ELR (cell line): ENCODE measurements at regions not wholly inside any gene's neighbourhood (a gene's known extent, or its start where the extent isn't known, plus 50 kb on each side); places are given as distances from the start of the nearest gene placed in this dataset.
"Not testable (repeated sequence)": the region's sequence is repeated elsewhere in the genome, so short reads cannot be mapped to it uniquely, and the experiment has no call there.

Experiments
- DNase-seq: peaks from one replicate; pipeline ENCODE4 v3.0.0-alpha.2; 2015; ENCODE audit warnings: low read depth

- DNase-seq, result no peak
Measured at GRCh38 chr2:38243186-38243880, 133.7 kb downstream of the ATL2 start.

GRCh38 chr2:38239452-38239851 lies 137.6 kb downstream of the ATL2 start:
- no peak for DNase-seq

- not testable (repeated sequence) for DNase-seq
Measured at GRCh38 chr2:38238705-38239104, 138.4 kb downstream of the ATL2 start.

- DNase-seq, result no peak
Measured at GRCh38 chr2:38237311-38237710, 139.8 kb downstream of the ATL2 start.

GRCh38 chr2:38233231-38233983 lies 143.7 kb downstream of the ATL2 start:
- DNase-seq, result peak; percentile 78

- no peak for DNase-seq
Measured at GRCh38 chr2:38232454-38232853, 144.6 kb downstream of the ATL2 start.

GRCh38 chr2:38230756-38231155 lies 146.3 kb downstream of the ATL2 start:
- no peak for DNase-seq

GRCh38 chr2:38228753-38229152 lies 148.3 kb downstream of the ATL2 start:
- DNase-seq, result no peak

GRCh38 chr2:38224821-38225437 lies 149.0 kb upstream of the CYP1B1 start:
- no peak for DNase-seq

GRCh38 chr2:38224181-38224580 lies 148.2 kb upstream of the CYP1B1 start:
- DNase-seq, result no peak

GRCh38 chr2:38223256-38223655 lies 147.3 kb upstream of the CYP1B1 start:
- DNase-seq, result no peak

GRCh38 chr2:38220164-38220563 lies 144.2 kb upstream of the CYP1B1 start:
- no peak for DNase-seq

GRCh38 chr2:38218995-38219394 lies 143.0 kb upstream of the CYP1B1 start:
- no peak for DNase-seq

GRCh38 chr2:38218591-38218991 lies 142.6 kb upstream of the CYP1B1 start:
- DNase-seq, result no peak

GRCh38 chr2:38217401-38218188 lies 141.6 kb upstream of the CYP1B1 start:
- DNase-seq, result no peak

GRCh38 chr2:38216886-38217285 lies 140.9 kb upstream of the CYP1B1 start:
- no peak for DNase-seq

GRCh38 chr2:38215993-38216392 lies 140.0 kb upstream of the CYP1B1 start:
- DNase-seq, result no peak

- DNase-seq, result no peak
Measured at GRCh38 chr2:38215522-38215921, 139.6 kb upstream of the CYP1B1 start.

- no peak for DNase-seq
Measured at GRCh38 chr2:38214209-38214717, 138.3 kb upstream of the CYP1B1 start.

GRCh38 chr2:38213619-38214167 lies 137.7 kb upstream of the CYP1B1 start:
- no peak for DNase-seq

GRCh38 chr2:38212312-38212711 lies 136.4 kb upstream of the CYP1B1 start:
- no peak for DNase-seq

- DNase-seq, result no peak
Measured at GRCh38 chr2:38207168-38207567, 131.2 kb upstream of the CYP1B1 start.
